ENCODE measurements at regions not wholly inside any gene's neighbourhood (a gene's known extent, or its start where the extent isn't known, plus 50 kb on each side); places are given as distances from the start of the nearest gene placed in this dataset.

- TF ChIP-seq CTCF (IDR thresholded peaks at IDR 0.05 in 2 of 3, conservative IDR thresholded peaks at IDR 0.05 in 1 of 3; ENCODE audit: control insufficient read depth in 2 of 3, extremely low read depth in 1 of 3, insufficient read depth in 1 of 3, low read depth in 3 of 3, low read length in 3 of 3) (no peak), TAF1 (IDR thresholded peaks at IDR 0.05; ENCODE audit: borderline replicate concordance, low read depth, low read length) (no peak), JUNB (IDR thresholded peaks at IDR 0.05) (peak; percentile 37; the same call in 1 of the 2 replicates), KDM1A (IDR thresholded peaks at IDR 0.05; ENCODE audit: borderline replicate concordance) (no peak), TCF12 (IDR thresholded peaks at IDR 0.05; ENCODE audit: low read depth, low read length) (no peak), ZZZ3 (IDR thresholded peaks at IDR 0.05; ENCODE audit: control insufficient read depth, insufficient read length, low read depth) (no peak), ZNF687 (IDR thresholded peaks at IDR 0.05) (peak; percentile 83), PAX5 (IDR thresholded peaks at IDR 0.05; ENCODE audit: borderline replicate concordance, low read depth, low read length) (no peak), POLR2AphosphoS5 (IDR thresholded peaks at IDR 0.05; ENCODE audit: low read length) (no peak), MXI1 (IDR thresholded peaks at IDR 0.05; ENCODE audit: low read depth, low read length) (no peak), RFX5 (IDR thresholded peaks at IDR 0.05; ENCODE audit: low read depth, low read length) (no peak), NFXL1 (IDR thresholded peaks at IDR 0.05; ENCODE audit: borderline replicate concordance) (no peak), MAX (IDR thresholded peaks at IDR 0.05; ENCODE audit: low read depth, low read length) (no peak)
Observed at GRCh38 chr2:207332480-207333212, 166.9 kb upstream of the KLF7 start.

Measured in GM12878 (cell line).